HG02588 (cell line): ENCODE measurements at regions not wholly inside any gene's neighbourhood (a gene's known extent, or its start where the extent isn't known, plus 50 kb on each side); places are given as distances from the start of the nearest gene placed in this dataset.
"Not testable (repeated sequence)": the region's sequence is repeated elsewhere in the genome, so short reads cannot be mapped to it uniquely, and the experiment has no call there.

Source experiments
- ATAC-seq: cut with Tn5 transposase; IDR thresholded peaks from one replicate; pipeline ENCODE4 v1.9.1; 2021; ENCODE audit warnings: mild to moderate bottlenecking, moderate library complexity; ENCODE audit not compliant: unreplicated experiment

GRCh38 chr22:22296047-22296446 lies 51.5 kb downstream of the VPREB1 start:
- ATAC-seq, result not testable (repeated sequence)

- ATAC-seq, result not testable (repeated sequence)
These were observed 52.7 kb downstream of the VPREB1 start for GRCh38 chr22:22297159-22297793.

GRCh38 chr22:22297794-22298653 lies 53.4 kb downstream of the VPREB1 start:
- ATAC-seq, result peak; percentile 71

- not testable (repeated sequence) for ATAC-seq
These were observed 54.0 kb downstream of the VPREB1 start for GRCh38 chr22:22298654-22299009.

- not testable (repeated sequence) for ATAC-seq
These were observed 55.9 kb downstream of the VPREB1 start for GRCh38 chr22:22300511-22300910.

GRCh38 chr22:22300946-22301345 lies 56.4 kb downstream of the VPREB1 start:
- not testable (repeated sequence) for ATAC-seq

GRCh38 chr22:22316589-22316988 lies 72.0 kb downstream of the VPREB1 start:
- no peak for ATAC-seq

GRCh38 chr22:22318723-22319465 lies 74.3 kb downstream of the VPREB1 start:
- ATAC-seq, result no peak

GRCh38 chr22:22321743-22322611 lies 77.4 kb downstream of the VPREB1 start:
- ATAC-seq, result peak; percentile 47

GRCh38 chr22:22322792-22323191 lies 78.2 kb downstream of the VPREB1 start:
- ATAC-seq, result no peak

GRCh38 chr22:22327723-22328122 lies 83.1 kb downstream of the VPREB1 start:
- no peak for ATAC-seq

- ATAC-seq, result no peak
These were observed 85.2 kb downstream of the VPREB1 start for GRCh38 chr22:22329792-22330191.

- not testable (repeated sequence) for ATAC-seq
These were observed 91.1 kb downstream of the VPREB1 start for GRCh38 chr22:22335640-22336039.

- ATAC-seq, result not testable (repeated sequence)
These were observed 91.7 kb downstream of the VPREB1 start for GRCh38 chr22:22336333-22336732.

- ATAC-seq, result not testable (repeated sequence)
These were observed 94.2 kb downstream of the VPREB1 start for GRCh38 chr22:22338778-22339177.

GRCh38 chr22:22341736-22342135 lies 97.2 kb downstream of the VPREB1 start:
- ATAC-seq, result no peak

GRCh38 chr22:22342697-22343580 lies 98.4 kb downstream of the VPREB1 start:
- ATAC-seq, result no peak

- ATAC-seq, result no peak
These were observed 99.2 kb downstream of the VPREB1 start for GRCh38 chr22:22343581-22344296.

- no peak for ATAC-seq
These were observed 99.8 kb downstream of the VPREB1 start for GRCh38 chr22:22344430-22344829.
